ENCODE measurements at regions not wholly inside any gene's neighbourhood (a gene's known extent, or its start where the extent isn't known, plus 50 kb on each side); places are given as distances from the start of the nearest gene placed in this dataset.

- TF ChIP-seq, protein P1, sequence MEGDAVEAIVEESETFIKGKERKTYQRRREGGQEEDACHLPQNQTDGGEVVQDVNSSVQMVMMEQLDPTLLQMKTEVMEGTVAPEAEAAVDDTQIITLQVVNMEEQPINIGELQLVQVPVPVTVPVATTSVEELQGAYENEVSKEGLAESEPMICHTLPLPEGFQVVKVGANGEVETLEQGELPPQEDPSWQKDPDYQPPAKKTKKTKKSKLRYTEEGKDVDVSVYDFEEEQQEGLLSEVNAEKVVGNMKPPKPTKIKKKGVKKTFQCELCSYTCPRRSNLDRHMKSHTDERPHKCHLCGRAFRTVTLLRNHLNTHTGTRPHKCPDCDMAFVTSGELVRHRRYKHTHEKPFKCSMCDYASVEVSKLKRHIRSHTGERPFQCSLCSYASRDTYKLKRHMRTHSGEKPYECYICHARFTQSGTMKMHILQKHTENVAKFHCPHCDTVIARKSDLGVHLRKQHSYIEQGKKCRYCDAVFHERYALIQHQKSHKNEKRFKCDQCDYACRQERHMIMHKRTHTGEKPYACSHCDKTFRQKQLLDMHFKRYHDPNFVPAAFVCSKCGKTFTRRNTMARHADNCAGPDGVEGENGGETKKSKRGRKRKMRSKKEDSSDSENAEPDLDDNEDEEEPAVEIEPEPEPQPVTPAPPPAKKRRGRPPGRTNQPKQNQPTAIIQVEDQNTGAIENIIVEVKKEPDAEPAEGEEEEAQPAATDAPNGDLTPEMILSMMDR (IDR thresholded peaks at IDR 0.05; ENCODE audit: insufficient read depth, low read length), result no peak
- TF ChIP-seq POLR2AphosphoS5 (IDR thresholded peaks at IDR 0.05; ENCODE audit: low read depth) (no peak), GABPA (IDR thresholded peaks at IDR 0.05; ENCODE audit: low read depth) (no peak), REST (IDR thresholded peaks at IDR 0.05; ENCODE audit: insufficient replicate concordance, low read depth) (no peak)
Observed at GRCh38 chr14:82009076-82009475, 475.4 kb upstream of the SEL1L start.
